HG03520 (cell line): ENCODE measurements at regions not wholly inside any gene's neighbourhood (a gene's known extent, or its start where the extent isn't known, plus 50 kb on each side); places are given as distances from the start of the nearest gene placed in this dataset.

Source experiments
- ATAC-seq: cut with Tn5 transposase; IDR thresholded peaks from one replicate; pipeline ENCODE4 v1.9.1; 2021; ENCODE audit warnings: mild to moderate bottlenecking, moderate library complexity; ENCODE audit not compliant: unreplicated experiment

GRCh38 chr17:77884019-77884418 lies 74.5 kb upstream of the TNRC6C start:
- no peak for ATAC-seq

- ATAC-seq, result no peak
Observed at GRCh38 chr17:77884967-77885641, 73.4 kb upstream of the TNRC6C start.

GRCh38 chr17:77885678-77886386 lies 72.7 kb upstream of the TNRC6C start:
- ATAC-seq, result no peak

- ATAC-seq, result no peak
Observed at GRCh38 chr17:77886387-77886728, 72.1 kb upstream of the TNRC6C start.

- no peak for ATAC-seq
Observed at GRCh38 chr17:77887110-77887463, 71.4 kb upstream of the TNRC6C start.

- ATAC-seq, result no peak
Observed at GRCh38 chr17:77887464-77888241, 70.8 kb upstream of the TNRC6C start.

- no peak for ATAC-seq
Observed at GRCh38 chr17:77888242-77889134, 70.0 kb upstream of the TNRC6C start.

GRCh38 chr17:77889135-77889505 lies 69.4 kb upstream of the TNRC6C start:
- no peak for ATAC-seq

GRCh38 chr17:77889866-77890760 lies 68.4 kb upstream of the TNRC6C start:
- no peak for ATAC-seq

GRCh38 chr17:77890771-77891170 lies 67.7 kb upstream of the TNRC6C start:
- no peak for ATAC-seq

GRCh38 chr17:77891602-77892001 lies 66.9 kb upstream of the TNRC6C start:
- no peak for ATAC-seq

- ATAC-seq, result no peak
Observed at GRCh38 chr17:77892031-77892430, 66.5 kb upstream of the TNRC6C start.

- ATAC-seq, result no peak
Observed at GRCh38 chr17:77892469-77893143, 65.9 kb upstream of the TNRC6C start.

- no peak for ATAC-seq
Observed at GRCh38 chr17:77893144-77894044, 65.1 kb upstream of the TNRC6C start.

- ATAC-seq, result no peak
Observed at GRCh38 chr17:77894126-77894956, 64.2 kb upstream of the TNRC6C start.

GRCh38 chr17:77897741-77898301 lies 60.7 kb upstream of the TNRC6C start:
- no peak for ATAC-seq
